Inflammatory macrophage (primary cell): ENCODE measurements at regions not wholly inside any gene's neighbourhood (a gene's known extent, or its start where the extent isn't known, plus 50 kb on each side); places are given as distances from the start of the nearest gene placed in this dataset.

ENCODE experiments used
- DNase-seq, 2 donors: peaks; one replicate each; pipeline ENCODE4 v3.0.0-alpha.2; 2020 to 2022

GRCh38 chr18:56115071-56116015, 523.0 kb downstream of the TXNL1 start:
- DNase-seq: peak; percentile 66 to 87

GRCh38 chr18:56112984-56113383, 525.0 kb upstream of the TCF4 start:
- DNase-seq: no peak

GRCh38 chr18:56112013-56112749, 524.2 kb upstream of the TCF4 start:
- no peak for DNase-seq

GRCh38 chr18:56109757-56110156, 521.8 kb upstream of the TCF4 start:
- DNase-seq: no peak

GRCh38 chr18:56108478-56109367, 520.7 kb upstream of the TCF4 start:
- DNase-seq: no peak

GRCh38 chr18:56107821-56108477, 520.0 kb upstream of the TCF4 start:
- DNase-seq: no peak

- no peak for DNase-seq
These were observed 512.2 kb upstream of the TCF4 start for GRCh38 chr18:56100090-56100722.

GRCh38 chr18:56097621-56098020, 509.6 kb upstream of the TCF4 start:
- DNase-seq: no peak

- DNase-seq: no peak
These were observed 508.9 kb upstream of the TCF4 start for GRCh38 chr18:56096861-56097260.

- peak; percentile 6 to 55 for DNase-seq
These were observed 501.7 kb upstream of the TCF4 start for GRCh38 chr18:56089612-56090258.

GRCh38 chr18:56086786-56087185, 498.8 kb upstream of the TCF4 start:
- DNase-seq: no peak

GRCh38 chr18:56086176-56086575, 498.2 kb upstream of the TCF4 start:
- DNase-seq: no peak

GRCh38 chr18:56085551-56085950, 497.6 kb upstream of the TCF4 start:
- DNase-seq: no peak

- DNase-seq: no peak
These were observed 495.7 kb upstream of the TCF4 start for GRCh38 chr18:56083523-56084287.

GRCh38 chr18:56083097-56083521, 495.1 kb upstream of the TCF4 start:
- no peak for DNase-seq

- no peak for DNase-seq
These were observed 488.7 kb upstream of the TCF4 start for GRCh38 chr18:56076723-56077122.

- DNase-seq: no peak
These were observed 480.7 kb upstream of the TCF4 start for GRCh38 chr18:56068701-56069100.

GRCh38 chr18:56067969-56068671, 480.1 kb upstream of the TCF4 start:
- no peak for DNase-seq

- no peak for DNase-seq
These were observed 479.4 kb upstream of the TCF4 start for GRCh38 chr18:56067214-56067894.
